Mesodermal cell (in vitro differentiated cells): ENCODE measurements at regions not wholly inside any gene's neighbourhood (a gene's known extent, or its start where the extent isn't known, plus 50 kb on each side); places are given as distances from the start of the nearest gene placed in this dataset.

Experiments
- H3K27ac ChIP-seq: 2 replicates; pipeline ENCODE4 v1.7.0; 2013; ENCODE audit warnings: mild to moderate bottlenecking, low read depth, low read length, moderate library complexity; ENCODE audit not compliant: severe bottlenecking
- H3K36me3 ChIP-seq: 2 replicates; pipeline ENCODE4 v1.7.1; 2013; ENCODE audit warnings: mild to moderate bottlenecking, low read length, moderate library complexity; ENCODE audit not compliant: control insufficient read depth, insufficient read depth
- H3K4me1 ChIP-seq: one replicate; pipeline ENCODE4 v1.7.1; 2013; ENCODE audit warnings: mild to moderate bottlenecking, low read length; ENCODE audit not compliant: insufficient read depth, control insufficient read depth, poor library complexity, severe bottlenecking
- H3K4me3 ChIP-seq: 2 replicates; pipeline ENCODE4 v1.7.0; 2013; ENCODE audit warnings: low read length, control low read depth, mild to moderate bottlenecking; ENCODE audit not compliant: insufficient read depth, poor library complexity, severe bottlenecking; ENCODE audit errors: extremely low read depth
- H3K9me3 ChIP-seq: 2 replicates; pipeline ENCODE4 v1.7.1; 2013; ENCODE audit warnings: mild to moderate bottlenecking, low read length, moderate library complexity; ENCODE audit not compliant: control insufficient read depth
- WGBS, 2 experiments: methylation state at CpG; one replicate each; pipeline ENCODE4 v1.1.5; 2013; ENCODE audit warnings: missing lambda C conversion rate in 2 of 2; ENCODE audit not compliant: insufficient coverage in 2 of 2; 5-methylcytosine and 5-hydroxymethylcytosine counted together

DNA sequence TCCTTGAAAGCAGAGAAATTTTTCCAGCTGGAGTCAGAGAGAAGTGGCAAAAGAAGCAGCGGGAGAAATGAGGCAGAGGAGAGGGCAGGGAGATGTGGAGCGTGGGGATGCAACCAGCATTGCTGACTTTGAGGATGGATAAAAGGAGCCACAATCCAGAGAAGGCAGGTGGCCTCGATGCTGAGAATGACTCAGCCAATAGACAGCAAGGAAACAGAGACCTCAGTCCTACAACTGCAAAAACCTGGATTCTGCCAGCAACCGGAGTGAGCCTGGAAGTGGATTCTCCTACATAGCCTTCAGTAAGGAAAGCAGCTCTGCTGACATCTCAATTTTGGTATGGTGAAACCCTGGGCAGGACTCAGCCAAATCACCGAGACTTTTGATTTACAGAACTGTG lies 128.9 kb upstream of the ATP1B1 start:
- no peak overlapping the region for H3K27ac ChIP-seq
- H3K9me3 ChIP-seq = no peaks in the 10 kb centered on the region
- no peak overlapping the region for H3K4me3 ChIP-seq
- WGBS, 2 experiments = 70 to 78% methylated on average over 4 of the region's 5 CpGs
- no peaks in the 10 kb centered on the region for H3K4me1 ChIP-seq
- H3K36me3 ChIP-seq = no peaks in the 10 kb centered on the region

- Histone ChIP-seq H3K4me3 (no peak overlapping the region), H3K36me3 (no peaks in the 10 kb centered on the region), H3K9me3 (no peaks in the 10 kb centered on the region), H3K27ac (no peak overlapping the region), H3K4me1 (no peaks in the 10 kb centered on the region)
- 85 to 97% methylated on average over 4 of the region's 4 CpGs for WGBS, 2 experiments
These were observed 127.2 kb upstream of the ATP1B1 start for GRCh38 chr1:168979276-168979675.

- Histone ChIP-seq H3K4me3 (no peak overlapping the region), H3K36me3 (no peaks in the 10 kb centered on the region), H3K9me3 (no peaks in the 10 kb centered on the region), H3K4me1 (no peaks in the 10 kb centered on the region), H3K27ac (no peak overlapping the region)
These were observed 126.3 kb upstream of the ATP1B1 start for GRCh38 chr1:168980180-168980579.

- Histone ChIP-seq H3K9me3 (no peaks in the 10 kb centered on the region), H3K27ac (no peak overlapping the region), H3K4me3 (no peak overlapping the region), H3K4me1 (no peaks in the 10 kb centered on the region), H3K36me3 (no peaks in the 10 kb centered on the region)
These were observed 125.8 kb upstream of the ATP1B1 start for GRCh38 chr1:168980656-168981055.

DNA sequence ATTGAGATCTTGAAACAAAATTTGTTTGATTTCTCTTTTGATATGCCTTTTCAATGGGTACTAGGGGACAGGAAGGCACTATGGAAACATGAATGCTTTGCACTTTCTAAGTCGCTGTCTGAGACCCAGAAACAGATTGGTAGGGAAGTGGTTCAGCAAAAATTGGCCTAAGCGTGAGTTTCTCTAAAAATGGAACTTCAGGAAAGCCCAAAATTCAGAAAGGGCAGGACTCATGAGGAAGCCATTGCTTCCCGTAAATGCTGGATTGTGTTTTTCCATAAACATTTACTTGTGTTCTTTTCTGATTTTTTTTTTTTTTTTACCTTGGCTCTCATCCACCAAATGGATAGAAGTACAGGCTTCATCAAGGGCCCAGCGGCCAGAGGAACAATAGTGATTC lies 123.7 kb upstream of the ATP1B1 start:
- H3K36me3 ChIP-seq = no peaks in the 10 kb centered on the region
- H3K4me3 ChIP-seq = no peak overlapping the region
- H3K4me1 ChIP-seq = no peaks in the 10 kb centered on the region
- 58 to 61% methylated on average over 3 of the region's 4 CpGs for WGBS, 2 experiments
- H3K27ac ChIP-seq = no peak overlapping the region
- H3K9me3 ChIP-seq = no peaks in the 10 kb centered on the region

DNA sequence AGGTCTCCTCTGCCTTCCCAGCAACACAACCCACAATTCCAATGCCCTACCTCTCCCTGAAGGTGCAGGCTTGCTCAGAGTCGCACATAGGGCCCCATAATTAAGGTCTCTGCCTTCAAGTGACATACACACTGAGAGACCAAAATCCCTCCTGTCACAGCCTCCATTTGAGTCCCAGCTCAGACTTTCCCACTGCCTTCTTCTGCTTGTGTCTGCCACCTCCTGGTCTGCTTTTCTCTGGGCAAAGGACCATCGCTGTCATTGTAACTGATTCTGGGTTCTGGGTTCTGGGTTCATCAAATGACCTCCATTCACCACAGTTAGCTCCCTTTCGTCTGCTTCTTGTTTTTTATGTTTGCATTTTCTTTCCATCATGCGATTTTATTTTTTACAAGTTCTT lies 119.2 kb upstream of the ATP1B1 start:
- H3K36me3 ChIP-seq = no peaks in the 10 kb centered on the region
- no peak overlapping the region for H3K4me3 ChIP-seq
- H3K27ac ChIP-seq = no peak overlapping the region
- WGBS, 2 experiments = 94 to 100% methylated on average over 3 to 4 of the region's 4 CpGs
- H3K9me3 ChIP-seq = no peaks in the 10 kb centered on the region
- no peaks in the 10 kb centered on the region for H3K4me1 ChIP-seq

GRCh38 chr1:168987923-168988322 lies 118.6 kb upstream of the ATP1B1 start:
- H3K36me3 ChIP-seq = no peaks in the 10 kb centered on the region
- no peak overlapping the region for H3K27ac ChIP-seq
- no peaks in the 10 kb centered on the region for H3K4me1 ChIP-seq
- H3K9me3 ChIP-seq = no peaks in the 10 kb centered on the region
- H3K4me3 ChIP-seq = no peak overlapping the region
- 100% methylated on average over 1 of the region's 2 CpGs; no CpG with 5 or more reads in 1 of the 2 experiments for WGBS, 2 experiments

GRCh38 chr1:168989985-168990384 lies 116.5 kb upstream of the ATP1B1 start:
- no peak overlapping the region for H3K4me3 ChIP-seq
- no peaks in the 10 kb centered on the region for H3K36me3 ChIP-seq
- no peaks in the 10 kb centered on the region for H3K9me3 ChIP-seq
- H3K4me1 ChIP-seq = no peaks in the 10 kb centered on the region
- no peak overlapping the region for H3K27ac ChIP-seq

GRCh38 chr1:168991667-168992475 lies 114.6 kb upstream of the ATP1B1 start:
- WGBS, 2 experiments = 100% methylated on average over 1 of the region's 4 CpGs
- H3K4me1 ChIP-seq = no peaks in the 10 kb centered on the region
- H3K36me3 ChIP-seq = no peaks in the 10 kb centered on the region
- H3K27ac ChIP-seq = no peak overlapping the region
- no peak overlapping the region for H3K4me3 ChIP-seq
- no peaks in the 10 kb centered on the region for H3K9me3 ChIP-seq

GRCh38 chr1:169001353-169001752 lies 105.1 kb upstream of the ATP1B1 start:
- Histone ChIP-seq H3K9me3 (no peaks in the 10 kb centered on the region), H3K4me1 (peaks cover 11% of the 10 kb centered on the region), H3K27ac (no peak overlapping the region), H3K36me3 (no peaks in the 10 kb centered on the region), H3K4me3 (no peak overlapping the region)
- 96 to 100% methylated on average over 1 to 3 of the region's 5 CpGs for WGBS, 2 experiments

DNA sequence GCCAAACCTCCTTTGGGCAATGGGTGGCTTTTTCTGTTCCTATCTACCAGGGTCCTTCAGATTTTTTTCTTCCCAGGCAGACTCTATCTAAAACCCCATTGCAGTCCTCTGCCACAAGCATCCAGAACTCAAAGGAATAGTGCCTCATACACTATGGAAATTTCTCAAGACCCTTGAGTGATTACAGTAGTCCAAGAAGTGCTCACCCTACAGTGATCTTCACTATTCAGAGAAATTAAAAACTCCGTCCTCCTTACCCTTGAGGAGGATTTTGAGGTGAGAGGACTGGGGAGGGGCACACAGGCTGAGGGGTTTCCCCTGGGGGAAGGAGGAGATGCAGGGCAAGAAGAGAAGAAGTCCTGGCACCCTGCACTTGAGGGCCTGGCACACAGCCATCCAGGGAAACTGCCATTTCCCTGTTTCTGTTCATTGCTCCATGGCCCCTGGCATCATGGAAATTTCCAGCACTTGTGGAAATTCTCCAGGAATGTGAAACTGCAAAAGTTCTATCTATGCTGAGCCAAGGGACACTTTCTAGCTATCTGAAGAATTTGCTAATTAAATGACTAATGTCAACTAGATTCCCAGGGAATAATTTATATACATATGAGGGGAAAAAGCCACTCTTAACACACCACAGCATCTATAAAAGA lies 102.5 kb upstream of the ATP1B1 start:
- Histone ChIP-seq H3K4me1 (peaks cover 11% of the 10 kb centered on the region), H3K36me3 (no peaks in the 10 kb centered on the region), H3K9me3 (no peaks in the 10 kb centered on the region), H3K27ac (no peak overlapping the region), H3K4me3 (no peak overlapping the region)
- no CpG with 5 or more reads among the region's 1 CpG for whole genome bisulfite sequencing, 2 experiments
